Adipocyte (in vitro differentiated cells): ENCODE measurements at regions not wholly inside any gene's neighbourhood (a gene's known extent, or its start where the extent isn't known, plus 50 kb on each side); places are given as distances from the start of the nearest gene placed in this dataset.
A peak's percentile ranks its signal among the peaks of the same experiment; 100 is the strongest.
"Not testable (repeated sequence)": the region's sequence is repeated elsewhere in the genome, so short reads cannot be mapped to it uniquely, and the experiment has no call there.

Experiments used
- DNase-seq: peaks from one replicate; pipeline ENCODE4 v3.0.0-alpha.2; 2015; ENCODE audit warnings: low read depth
- H3K27me3 ChIP-seq: replicated peaks from 2 replicates; pipeline ENCODE4 v1.7.0; 2013; ENCODE audit warnings: mild to moderate bottlenecking, low read length, moderate library complexity; ENCODE audit not compliant: control insufficient read depth, insufficient read depth
- H3K36me3 ChIP-seq: 2 replicates; pipeline ENCODE4 v1.7.0; 2013; ENCODE audit warnings: low read length, mild to moderate bottlenecking, moderate library complexity; ENCODE audit not compliant: control insufficient read depth, insufficient read depth, severe bottlenecking
- H3K4me1 ChIP-seq: 2 replicates; pipeline ENCODE4 v1.7.0; 2013; ENCODE audit warnings: mild to moderate bottlenecking, low read length, moderate library complexity; ENCODE audit not compliant: control insufficient read depth, insufficient read depth
- H3K4me3 ChIP-seq: 2 replicates; pipeline ENCODE4 v1.7.0; 2013; ENCODE audit warnings: mild to moderate bottlenecking, low read length, moderate library complexity
- H3K9ac ChIP-seq: 2 replicates; pipeline ENCODE4 v1.7.0; 2013; ENCODE audit warnings: mild to moderate bottlenecking, low read length, moderate library complexity
- H3K9me3 ChIP-seq: 2 replicates; pipeline ENCODE4 v1.7.0; 2013; ENCODE audit warnings: mild to moderate bottlenecking, low read length, moderate library complexity; ENCODE audit not compliant: control insufficient read depth

- H3K36me3 ChIP-seq = no peaks in the 10 kb centered on the region
- peaks cover 23% of the 10 kb centered on the region for H3K4me1 ChIP-seq
- no peaks in the 10 kb centered on the region for H3K27me3 ChIP-seq
- H3K9ac ChIP-seq = no peak overlapping the region
- H3K4me3 ChIP-seq = peak overlapping the region; percentile 22
- peaks cover 4% of the 10 kb centered on the region for H3K9me3 ChIP-seq
- DNase-seq = peak; percentile 37
Observed at GRCh38 chr9:16289639-16290038, 580.8 kb downstream of the BNC2 start.

GRCh38 chr9:16290169-16290568 lies 580.3 kb downstream of the BNC2 start:
- H3K4me3 ChIP-seq = no peak overlapping the region
- H3K9ac ChIP-seq = no peak overlapping the region
- H3K36me3 ChIP-seq = no peaks in the 10 kb centered on the region
- no peaks in the 10 kb centered on the region for H3K27me3 ChIP-seq
- peaks cover 26% of the 10 kb centered on the region for H3K4me1 ChIP-seq
- no peaks in the 10 kb centered on the region for H3K9me3 ChIP-seq
- DNase-seq = no peak

- H3K4me1 ChIP-seq = peaks cover 26% of the 10 kb centered on the region
- DNase-seq = no peak
- H3K36me3 ChIP-seq = no peaks in the 10 kb centered on the region
- no peaks in the 10 kb centered on the region for H3K9me3 ChIP-seq
- no peak overlapping the region for H3K9ac ChIP-seq
- no peak overlapping the region for H3K4me3 ChIP-seq
- no peaks in the 10 kb centered on the region for H3K27me3 ChIP-seq
Observed at GRCh38 chr9:16291921-16292320, 578.5 kb downstream of the BNC2 start.

GRCh38 chr9:16293610-16294009 lies 576.9 kb downstream of the BNC2 start:
- H3K9ac ChIP-seq = no peak overlapping the region
- DNase-seq = no peak
- H3K4me3 ChIP-seq = no peak overlapping the region
- no peaks in the 10 kb centered on the region for H3K9me3 ChIP-seq
- H3K4me1 ChIP-seq = peaks cover 26% of the 10 kb centered on the region
- no peaks in the 10 kb centered on the region for H3K27me3 ChIP-seq
- no peaks in the 10 kb centered on the region for H3K36me3 ChIP-seq

GRCh38 chr9:16294133-16294770 lies 576.2 kb downstream of the BNC2 start:
- no peaks in the 10 kb centered on the region for H3K27me3 ChIP-seq
- H3K36me3 ChIP-seq = no peaks in the 10 kb centered on the region
- no peaks in the 10 kb centered on the region for H3K9me3 ChIP-seq
- peak overlapping the region; percentile 20 for H3K4me3 ChIP-seq
- DNase-seq = no peak
- peaks cover 24% of the 10 kb centered on the region for H3K4me1 ChIP-seq
- H3K9ac ChIP-seq = peak overlapping the region; percentile 51

GRCh38 chr9:16294940-16295339 lies 575.5 kb downstream of the BNC2 start:
- H3K36me3 ChIP-seq, H3K27me3 ChIP-seq, DNase-seq, H3K9me3 ChIP-seq: not testable (repeated sequence)
- H3K4me1 ChIP-seq = peaks cover 17% of the 10 kb centered on the region
- peak overlapping the region; percentile 20 for H3K4me3 ChIP-seq
- peak overlapping the region; percentile 51 for H3K9ac ChIP-seq

GRCh38 chr9:16299368-16299767 lies 571.1 kb downstream of the BNC2 start:
- not testable (repeated sequence) for H3K9me3 ChIP-seq, H3K27me3 ChIP-seq, H3K9ac ChIP-seq, H3K4me3 ChIP-seq, H3K4me1 ChIP-seq, DNase-seq, H3K36me3 ChIP-seq

- Histone ChIP-seq H3K9me3 (no peaks in the 10 kb centered on the region), H3K36me3 (no peaks in the 10 kb centered on the region), H3K27me3 (no peaks in the 10 kb centered on the region), H3K4me3 (no peak overlapping the region), H3K4me1 (no peaks in the 10 kb centered on the region), H3K9ac (no peak overlapping the region)
- no peak for DNase-seq
Observed at GRCh38 chr9:16303506-16303905, 567.0 kb downstream of the BNC2 start.

- H3K9me3 ChIP-seq = no peaks in the 10 kb centered on the region
- no peak overlapping the region for H3K9ac ChIP-seq
- H3K4me1 ChIP-seq = peaks cover 2% of the 10 kb centered on the region
- no peaks in the 10 kb centered on the region for H3K27me3 ChIP-seq
- H3K36me3 ChIP-seq = no peaks in the 10 kb centered on the region
- DNase-seq = no peak
- no peak overlapping the region for H3K4me3 ChIP-seq
Observed at GRCh38 chr9:16304301-16304700, 566.2 kb downstream of the BNC2 start.

GRCh38 chr9:16306586-16306985 lies 563.9 kb downstream of the BNC2 start:
- H3K4me3 ChIP-seq = no peak overlapping the region
- no peak for DNase-seq
- no peak overlapping the region for H3K9ac ChIP-seq
- H3K27me3 ChIP-seq = no peaks in the 10 kb centered on the region
- no peaks in the 10 kb centered on the region for H3K9me3 ChIP-seq
- H3K4me1 ChIP-seq = peaks cover 23% of the 10 kb centered on the region
- no peaks in the 10 kb centered on the region for H3K36me3 ChIP-seq

- H3K4me3 ChIP-seq = no peak overlapping the region
Observed at GRCh38 chr9:16307626-16308195, 562.8 kb downstream of the BNC2 start.

GRCh38 chr9:16308645-16309044 lies 561.8 kb downstream of the BNC2 start:
- Histone ChIP-seq H3K4me3 (no peak overlapping the region), H3K9me3 (no peaks in the 10 kb centered on the region), H3K36me3 (no peaks in the 10 kb centered on the region), H3K27me3 (no peaks in the 10 kb centered on the region), H3K4me1 (peaks cover 23% of the 10 kb centered on the region), H3K9ac (no peak overlapping the region)
- no peak for DNase-seq

More at GRCh38 chr9:16307626-16308195, 562.8 kb downstream of the BNC2 start:
- H3K4me1 ChIP-seq = peaks cover 23% of the 10 kb centered on the region
- H3K36me3 ChIP-seq = no peaks in the 10 kb centered on the region
- DNase-seq = no peak
- H3K9me3 ChIP-seq = no peaks in the 10 kb centered on the region
- H3K27me3 ChIP-seq = no peaks in the 10 kb centered on the region
- H3K9ac ChIP-seq = no peak overlapping the region
